CD4-positive, alpha-beta T cell (primary cell): ENCODE measurements at regions not wholly inside any gene's neighbourhood (a gene's known extent, or its start where the extent isn't known, plus 50 kb on each side); places are given as distances from the start of the nearest gene placed in this dataset.

ENCODE experiments used
- ATAC-seq: fragments of 200-7000 bp; cut with Tn5 transposase; one replicate; pipeline ENCODE4 v1.10.0; 2022; ENCODE audit warnings: mild to moderate bottlenecking; ENCODE audit not compliant: poor library complexity
- CTCF ChIA-PET: fragments of 350-600 bp; sonication (Branson Sonifier 250); formaldehyde crosslinking; loops from one replicate; lab custom pipeline; 2021; ENCODE audit warnings: antibody characterized with exemption, inconsistent platforms; lab: Charles Lee
- POLR2A ChIA-PET: fragments of 350-600 bp; sonication (Branson Sonifier 250); formaldehyde crosslinking; loops from one replicate; lab custom pipeline; 2021; ENCODE audit warnings: antibody characterized with exemption, inconsistent platforms; lab: Charles Lee
- DNase-seq, 14 experiments: peaks; one replicate each; pipeline ENCODE4 v3.0.0-alpha.2; 2013 to 2020; ENCODE audit warnings: mixed read lengths in 2 of 14
- H3K27ac ChIP-seq, 2 donors: one replicate each; pipeline versions ENCODE4 v1.5.1 to v1.7.0; 2013; ENCODE audit warnings: low read length in 2 of 2, low read depth in 1 of 2, mild to moderate bottlenecking in 1 of 2
- H3K27me3 ChIP-seq, 2 experiments: 1 replicate in 1 of 2; 2 replicates in 1 of 2; pipeline versions ENCODE4 v1.6.1 to v1.7.0; 2013; ENCODE audit warnings: low read length in 2 of 2, control low read depth in 1 of 2, mild to moderate bottlenecking in 1 of 2, moderate library complexity in 1 of 2; ENCODE audit not compliant: insufficient read depth in 2 of 2, control insufficient read depth in 1 of 2
- H3K36me3 ChIP-seq: one replicate; pipeline ENCODE4 v1.6.1; 2013; ENCODE audit warnings: low read length, control low read depth; ENCODE audit not compliant: insufficient read depth
- H3K4me1 ChIP-seq: one replicate; pipeline ENCODE4 v1.6.1; 2013; ENCODE audit warnings: low read length, control low read depth; ENCODE audit not compliant: insufficient read depth
- H3K4me3 ChIP-seq: one replicate; pipeline ENCODE4 v1.5.1; 2013; ENCODE audit warnings: mild to moderate bottlenecking, low read length, moderate library complexity
- H3K9me3 ChIP-seq, 2 experiments: 1 replicate in 1 of 2; 2 replicates in 1 of 2; pipeline versions ENCODE4 v1.6.1 to v1.7.0; 2013; ENCODE audit warnings: low read length in 2 of 2, mild to moderate bottlenecking in 2 of 2, control low read depth in 1 of 2, moderate library complexity in 1 of 2; ENCODE audit not compliant: control insufficient read depth in 1 of 2, insufficient read depth in 1 of 2
- H3K27ac Mint-ChIP-seq: one replicate; pipeline ENCODE4 v1.8.0; 2020; ENCODE audit warnings: mixed read lengths
- H3K27me3 Mint-ChIP-seq: one replicate; pipeline ENCODE4 v1.8.0; 2021; ENCODE audit warnings: mixed read lengths
- H3K36me3 Mint-ChIP-seq: one replicate; pipeline ENCODE4 v1.8.0; 2021; ENCODE audit warnings: low read depth, mixed read lengths
- H3K4me1 Mint-ChIP-seq: one replicate; pipeline ENCODE4 v1.8.0; 2021; ENCODE audit warnings: low read depth, mixed read lengths
- H3K4me3 Mint-ChIP-seq: one replicate; pipeline ENCODE4 v1.8.0; 2020; ENCODE audit warnings: mild to moderate bottlenecking, mixed read lengths
- H3K9me3 Mint-ChIP-seq: one replicate; pipeline ENCODE4 v1.8.0; 2020; ENCODE audit warnings: mixed read lengths
- CTCF ChIP-seq: fragments of 200-600 bp; IDR thresholded peaks from one replicate; pipeline ENCODE4 v1.8.0; 2022; ENCODE audit warnings: antibody characterized with exemption, mild to moderate bottlenecking
- intact Hi-C, 2 experiments: fragments of 100-400 bp; cut with DNase I in 1 of 2; cut with micrococcal nuclease in 1 of 2; formaldehyde crosslinking; loops; one replicate each; pipeline versions ENCODE4 v1.15.1 to v1.9.0; 2023 to 2025; cut with DNase I, micrococcal nuclease

DNA sequence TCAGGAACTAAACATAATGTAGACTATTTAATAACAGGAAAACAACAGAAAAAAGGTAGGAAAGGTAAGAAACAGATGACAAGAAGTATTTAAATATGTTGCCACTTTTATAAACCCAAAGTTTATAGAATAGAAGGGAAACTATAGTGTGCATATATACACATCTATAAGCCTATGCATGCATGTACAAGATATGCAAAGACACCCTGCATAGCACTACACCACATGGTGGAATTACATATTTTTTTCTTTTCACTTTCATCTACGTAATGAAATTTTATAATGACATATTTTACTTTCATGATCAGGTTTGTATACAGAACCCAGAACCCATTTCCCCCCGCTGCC is 136.8 kb downstream of the MEX3B start:
- H3K27ac Mint-ChIP-seq: no peak overlapping the region
- intact Hi-C loops: no loop called here

GRCh38 chr15:81908111-81908510 is 137.7 kb downstream of the MEX3B start:
- Mint-ChIP-seq H3K27me3 (no peaks in the 10 kb centered on the region), H3K4me1 (no peaks in the 10 kb centered on the region), H3K9me3 (no peaks in the 10 kb centered on the region), H3K36me3 (no peaks in the 10 kb centered on the region), H3K4me3 (no peak overlapping the region), H3K27ac (no peak overlapping the region)
- Histone ChIP-seq H3K4me1 (no peaks in the 10 kb centered on the region), H3K4me3 (no peak overlapping the region), H3K27ac (no peak overlapping the region), H3K27me3 (no peaks in the 10 kb centered on the region), H3K9me3 (peaks cover 0 to 7% of the 10 kb centered on the region in 2 experiments), H3K36me3 (no peaks in the 10 kb centered on the region)
- TF ChIP-seq CTCF: no peak
- no peak for DNase-seq
- no peak for ATAC-seq
- CTCF ChIA-PET: no interaction called here
- intact Hi-C loops: no loop called here
- POLR2A ChIA-PET: no interaction called here

More for the DNA sequence above, 136.8 kb downstream of the MEX3B start:
- Histone ChIP-seq H3K4me1 (no peaks in the 10 kb centered on the region), H3K27me3 (no peaks in the 10 kb centered on the region), H3K36me3 (no peaks in the 10 kb centered on the region), H3K4me3 (no peak overlapping the region), H3K9me3 (peaks cover 0 to 3% of the 10 kb centered on the region in 2 experiments), H3K27ac (no peak overlapping the region)
- no peaks in the 10 kb centered on the region for H3K4me1 Mint-ChIP-seq
- H3K27me3 Mint-ChIP-seq: no peaks in the 10 kb centered on the region
- no peak for TF ChIP-seq CTCF
- CTCF ChIA-PET: no interaction called here
- POLR2A ChIA-PET: no interaction called here
- DNase-seq (no peak), ATAC-seq (no peak)
- H3K9me3 Mint-ChIP-seq: no peaks in the 10 kb centered on the region
- H3K4me3 Mint-ChIP-seq: no peak overlapping the region
- H3K36me3 Mint-ChIP-seq: no peaks in the 10 kb centered on the region

- H3K4me3 Mint-ChIP-seq: no peak overlapping the region
- no peaks in the 10 kb centered on the region for H3K27me3 Mint-ChIP-seq
- H3K9me3 Mint-ChIP-seq: no peaks in the 10 kb centered on the region
- no peak overlapping the region for H3K27ac Mint-ChIP-seq
- no peak overlapping the region for H3K27ac ChIP-seq
- ChIA-PET POLR2A (no interaction called here), CTCF (interaction anchor here (0.6 kb wide), 1 partner anchor 257 kb away, joined by 3 read pairs; no protein-coding TSS in a partner anchor)
- TF ChIP-seq CTCF: no peak
- H3K4me3 ChIP-seq: no peak overlapping the region
- H3K27me3 ChIP-seq: no peaks in the 10 kb centered on the region
- no peaks in the 10 kb centered on the region for H3K4me1 Mint-ChIP-seq
- peaks cover 0 to 7% of the 10 kb centered on the region in 2 experiments for H3K9me3 ChIP-seq
- no peaks in the 10 kb centered on the region for H3K36me3 ChIP-seq
- intact Hi-C loops: no loop called here
- H3K36me3 Mint-ChIP-seq: no peaks in the 10 kb centered on the region
- DNase-seq (no peak), ATAC-seq (no peak)
- H3K4me1 ChIP-seq: no peaks in the 10 kb centered on the region
Measured at GRCh38 chr15:81907521-81907920, 138.3 kb downstream of the MEX3B start.
